Activated CD4-positive, alpha-beta T cell treated with anti-CD3 and anti-CD28 coated beads, Interleukin-2, amount 50 U/mL, for 1 hour (primary cell): ENCODE measurements at regions not wholly inside any gene's neighbourhood (a gene's known extent, or its start where the extent isn't known, plus 50 kb on each side); places are given as distances from the start of the nearest gene placed in this dataset.
"Not testable (repeated sequence)": the region's sequence is repeated elsewhere in the genome, so short reads cannot be mapped to it uniquely, and the experiment has no call there.

Experiments used
- DNase-seq: peaks from one replicate; pipeline ENCODE4 v3.0.0-alpha.2; 2020

DNA sequence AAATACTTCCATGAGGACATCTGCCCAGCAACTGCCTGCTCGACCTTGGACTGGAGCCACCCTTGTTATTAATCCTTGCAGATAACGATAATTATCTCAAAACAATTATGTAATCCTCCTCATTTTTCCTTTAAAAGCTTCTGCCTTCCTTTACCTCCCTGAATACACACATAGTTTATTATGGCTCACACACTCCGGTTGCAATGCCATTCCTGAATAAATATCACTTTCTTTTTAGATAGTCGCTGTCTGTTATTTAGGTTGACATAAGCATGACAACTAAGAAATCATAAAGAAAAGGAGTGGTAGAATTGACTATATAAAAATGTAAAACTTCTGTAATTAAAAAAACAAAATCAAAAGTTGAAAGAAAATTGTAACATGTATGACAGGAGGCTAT is 64.8 kb downstream of the B4GALT7 start:
- DNase-seq = not testable (repeated sequence)

DNA sequence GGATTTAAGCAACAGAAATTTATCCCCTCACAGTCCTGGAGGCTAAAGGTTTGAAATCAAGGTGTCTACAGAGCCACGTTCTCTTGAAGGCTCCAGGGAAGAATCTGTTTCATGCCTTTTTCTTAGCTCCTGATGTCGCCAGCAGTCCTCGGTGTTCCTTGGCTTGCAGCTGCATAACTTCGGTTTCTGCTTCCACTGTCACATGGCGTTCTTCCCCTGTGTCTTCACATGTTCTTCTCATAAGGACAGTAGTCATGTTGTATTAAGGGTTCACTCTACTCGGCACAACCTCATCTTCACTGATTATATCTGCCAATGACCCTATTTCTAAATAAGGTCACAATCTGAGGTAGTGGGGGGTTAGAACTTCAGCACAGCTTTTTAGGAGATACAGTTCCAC is 65.2 kb downstream of the B4GALT7 start:
- not testable (repeated sequence) for DNase-seq

DNA sequence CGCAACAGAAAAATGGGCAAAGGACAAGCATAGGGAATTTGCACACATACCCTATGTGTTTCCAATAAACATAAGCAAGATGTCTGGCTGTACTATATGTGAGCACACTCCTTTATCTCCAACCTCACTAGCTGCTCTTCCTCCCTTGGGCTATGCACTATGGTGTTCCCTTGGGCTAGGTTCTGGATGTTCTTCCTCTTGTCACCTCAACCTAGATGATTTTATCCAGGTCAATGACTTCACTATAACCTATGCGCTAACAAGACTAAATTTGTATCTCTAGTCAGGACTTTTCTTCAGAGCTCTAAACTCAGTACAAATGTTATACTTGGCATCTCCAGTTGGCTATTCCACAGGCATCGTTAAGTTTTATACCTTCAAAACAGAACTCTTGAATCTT is 66.0 kb downstream of the B4GALT7 start:
- DNase-seq = not testable (repeated sequence)

DNA sequence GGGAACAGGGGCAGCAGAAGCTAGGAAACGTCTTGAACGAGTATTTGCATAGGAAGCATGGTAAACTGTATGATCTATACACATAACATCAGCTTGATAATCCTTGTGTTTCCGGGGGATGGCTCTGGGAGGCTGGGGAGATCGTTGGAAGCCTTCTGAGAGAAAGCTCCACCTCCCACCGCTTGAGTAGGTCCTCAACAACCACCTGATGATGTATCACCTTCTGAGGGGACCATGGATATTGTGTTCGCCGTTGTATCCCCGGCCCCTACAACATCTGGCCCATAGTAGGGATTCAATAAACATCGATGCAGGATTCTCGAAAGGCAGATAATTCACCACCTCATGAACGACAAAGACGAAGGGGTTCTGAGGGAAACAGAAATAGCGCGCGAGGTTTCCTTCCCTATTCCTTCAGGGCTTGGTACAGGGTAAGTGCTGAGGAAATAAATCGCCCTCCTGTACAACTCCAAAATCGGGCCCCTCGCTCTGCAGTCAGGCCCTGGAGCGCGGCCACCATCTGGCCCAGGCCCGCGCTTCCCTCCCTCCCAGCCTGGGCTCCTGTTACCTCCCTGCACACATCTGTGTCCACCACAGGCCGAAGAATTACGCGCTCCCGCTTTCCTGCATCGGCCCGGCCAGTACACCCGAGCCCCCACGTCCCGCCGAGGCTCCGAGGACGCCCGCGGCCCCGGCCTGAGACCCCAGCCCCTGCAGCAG is 71.3 kb downstream of the B4GALT7 start:
- not testable (repeated sequence) for DNase-seq

DNA sequence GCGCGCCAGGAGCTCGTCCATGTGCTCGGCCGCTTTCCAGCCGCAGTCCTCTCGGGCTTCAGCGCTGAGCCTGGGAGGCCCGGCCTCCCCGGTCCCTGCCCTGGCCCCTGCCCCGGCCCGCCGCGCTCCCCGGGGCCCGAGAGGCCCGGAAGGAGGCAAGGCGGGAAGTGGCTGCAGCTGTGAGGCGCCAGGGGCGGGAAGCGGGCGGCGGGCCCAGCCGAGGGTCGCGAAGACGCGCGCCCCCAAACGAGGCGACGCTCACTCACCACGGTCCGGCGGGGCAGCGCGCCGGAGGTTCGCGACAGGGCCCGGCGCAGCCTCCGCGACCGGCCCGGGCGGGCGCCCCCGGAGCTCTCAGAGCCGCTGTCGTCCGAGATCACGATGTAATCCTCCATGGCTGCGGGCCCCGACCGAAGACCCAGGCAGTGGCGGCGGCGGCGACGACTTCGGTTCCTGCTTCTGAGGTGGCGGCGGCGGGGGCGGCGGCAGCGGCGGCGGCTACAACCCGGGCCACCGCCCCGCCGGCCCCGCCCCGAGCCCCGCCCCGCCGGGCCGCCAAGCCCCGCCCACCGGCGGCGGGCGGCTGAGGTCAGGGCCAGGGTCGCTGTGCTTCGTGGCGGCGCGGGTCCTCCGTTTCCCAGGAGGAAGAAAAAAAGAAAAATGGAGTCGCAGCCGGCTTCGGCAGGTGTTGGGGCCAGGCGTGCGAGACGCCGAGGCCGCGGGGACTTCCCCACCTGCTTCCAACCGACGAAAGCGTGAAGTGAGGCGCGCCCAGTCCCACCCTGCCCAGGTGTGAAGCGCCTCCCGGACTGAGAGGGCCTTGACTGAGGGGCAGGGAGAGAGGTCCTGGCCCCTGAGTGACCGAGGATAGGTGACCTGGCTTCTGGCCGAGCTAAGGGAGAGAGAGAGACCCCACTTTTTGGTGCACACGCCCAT is 72.1 kb downstream of the B4GALT7 start:
- DNase-seq = peak; percentile 75
